CD14-positive monocyte (primary cell): ENCODE measurements at regions not wholly inside any gene's neighbourhood (a gene's known extent, or its start where the extent isn't known, plus 50 kb on each side); places are given as distances from the start of the nearest gene placed in this dataset.

Experiments
- DNase-seq, 3 donors: peaks; one replicate each; pipeline ENCODE4 v3.0.0-alpha.2; 2011 to 2022
- H2AFZ ChIP-seq: 2 replicates; pipeline ENCODE4 v1.6.0; 2012; ENCODE audit warnings: mild to moderate bottlenecking, low read depth, low read length, inconsistent platforms; ENCODE audit not compliant: insufficient read depth, poor library complexity, severe bottlenecking
- H3K27ac ChIP-seq, 2 donors: 1 replicate in 1 of 2; 2 replicates in 1 of 2; pipeline ENCODE4 v1.5.1; 2012 to 2013; ENCODE audit warnings: low read length in 2 of 2, control low read depth in 1 of 2, inconsistent platforms in 1 of 2, low read depth in 1 of 2, mild to moderate bottlenecking in 1 of 2
- H3K27me3 ChIP-seq, 2 donors: one replicate each; pipeline versions ENCODE4 v1.6.0 to v1.6.1; 2011 to 2013; ENCODE audit warnings: low read length in 2 of 2; ENCODE audit not compliant: control insufficient read depth in 2 of 2, insufficient read depth in 2 of 2
- H3K36me3 ChIP-seq, 2 donors: replicated peaks in 1 of 2; 1 replicate in 1 of 2; 2 replicates in 1 of 2; pipeline versions ENCODE4 v1.5.1 to v1.6.1; 2012 to 2013; ENCODE audit warnings: low read length in 2 of 2, control low read depth in 1 of 2, inconsistent platforms in 1 of 2, mild to moderate bottlenecking in 1 of 2; ENCODE audit not compliant: insufficient read depth in 2 of 2, control insufficient read depth in 1 of 2
- H3K4me1 ChIP-seq, 2 donors: 1 replicate in 1 of 2; 2 replicates in 1 of 2; pipeline versions ENCODE4 v1.5.1 to v1.6.1; 2012 to 2013; ENCODE audit warnings: low read length in 2 of 2, control low read depth in 1 of 2, inconsistent platforms in 1 of 2, mild to moderate bottlenecking in 1 of 2, moderate library complexity in 1 of 2; ENCODE audit not compliant: insufficient read depth in 2 of 2, control insufficient read depth in 1 of 2
- H3K4me2 ChIP-seq: replicated peaks from 2 replicates; pipeline ENCODE3; 2012; ENCODE audit warnings: low read length, moderate library complexity, mild to moderate bottlenecking; ENCODE audit not compliant: poor library complexity, severe bottlenecking; ENCODE audit errors: extremely low read depth
- H3K4me3 ChIP-seq, 3 experiments: fragments of 200-600 bp in 1 of 3; sonication (generic) in 1 of 3; replicated peaks in 1 of 3; 1 replicate in 2 of 3; 2 replicates in 1 of 3; pipeline ENCODE4 v1.5.1; 2011 to 2013; ENCODE audit warnings: low read length in 3 of 3, mild to moderate bottlenecking in 3 of 3, control low read depth in 2 of 3, low read depth in 2 of 3, inconsistent platforms in 1 of 3, moderate library complexity in 1 of 3
- H3K79me2 ChIP-seq: 2 replicates; pipeline ENCODE4 v1.6.0; 2012; ENCODE audit warnings: mild to moderate bottlenecking, control low read depth, inconsistent platforms, low read length, moderate library complexity; ENCODE audit not compliant: insufficient read depth
- H3K9ac ChIP-seq: 2 replicates; pipeline ENCODE4 v1.6.0; 2017; ENCODE audit warnings: low read length, mild to moderate bottlenecking; ENCODE audit not compliant: insufficient read depth, poor library complexity, severe bottlenecking
- H3K9me3 ChIP-seq, 2 donors: replicated peaks in 1 of 2; 1 replicate in 1 of 2; 2 replicates in 1 of 2; pipeline versions ENCODE4 v1.5.1 to v1.6.1; 2012 to 2013; ENCODE audit warnings: low read length in 2 of 2, control low read depth in 1 of 2; ENCODE audit not compliant: control insufficient read depth in 1 of 2, insufficient read depth in 1 of 2
- H4K20me1 ChIP-seq: 2 replicates; pipeline ENCODE4 v1.6.0; 2012; ENCODE audit warnings: mild to moderate bottlenecking, low read length, control low read depth, moderate library complexity; ENCODE audit not compliant: insufficient read depth
- H3K27ac Mint-ChIP-seq, 7 donors: one replicate each; pipeline ENCODE4 v1.8.0; 2020; ENCODE audit warnings: mild to moderate bottlenecking in 7 of 7, mixed read lengths in 7 of 7, moderate library complexity in 6 of 7, inconsistent platforms in 2 of 7
- H3K27me3 Mint-ChIP-seq, 3 donors: one replicate each; pipeline ENCODE4 v1.8.0; 2021 to 2022; ENCODE audit warnings: low read depth in 3 of 3, mild to moderate bottlenecking in 3 of 3, mixed read lengths in 3 of 3, moderate library complexity in 3 of 3, inconsistent platforms in 1 of 3
- H3K36me3 Mint-ChIP-seq, 2 donors: one replicate each; pipeline ENCODE4 v1.8.0; 2020; ENCODE audit warnings: mixed read lengths in 2 of 2, inconsistent platforms in 1 of 2, mild to moderate bottlenecking in 1 of 2
- H3K4me1 Mint-ChIP-seq: one replicate; pipeline ENCODE4 v1.8.0; 2020; ENCODE audit warnings: mild to moderate bottlenecking, mixed read lengths
- H3K4me3 Mint-ChIP-seq, 2 donors: one replicate each; pipeline ENCODE4 v1.8.0; 2020; ENCODE audit warnings: mild to moderate bottlenecking in 2 of 2, mixed read lengths in 2 of 2, moderate library complexity in 1 of 2
- H3K9me3 Mint-ChIP-seq, 7 donors: one replicate each; pipeline ENCODE4 v1.8.0; 2020 to 2022; ENCODE audit warnings: mixed read lengths in 7 of 7, mild to moderate bottlenecking in 6 of 7, moderate library complexity in 6 of 7, inconsistent platforms in 2 of 7
- WGBS: methylation state at CpG from one replicate; pipeline ENCODE4 v1.1.5; 2013; ENCODE audit warnings: missing lambda C conversion rate; ENCODE audit not compliant: insufficient coverage; 5-methylcytosine and 5-hydroxymethylcytosine counted together
- intact Hi-C, 2 donors: fragments of 100-400 bp; cut with micrococcal nuclease; formaldehyde crosslinking; loops; one replicate each; pipeline versions ENCODE4 v1.15.0 to v1.15.1; 2023
- TF ChIP-seq, protein P1 (sequence below): fragments of 200-600 bp; IDR thresholded peaks from one replicate; pipeline ENCODE4 v1.8.0; 2022; ENCODE audit warnings: antibody characterized with exemption, mild to moderate bottlenecking

DNA sequence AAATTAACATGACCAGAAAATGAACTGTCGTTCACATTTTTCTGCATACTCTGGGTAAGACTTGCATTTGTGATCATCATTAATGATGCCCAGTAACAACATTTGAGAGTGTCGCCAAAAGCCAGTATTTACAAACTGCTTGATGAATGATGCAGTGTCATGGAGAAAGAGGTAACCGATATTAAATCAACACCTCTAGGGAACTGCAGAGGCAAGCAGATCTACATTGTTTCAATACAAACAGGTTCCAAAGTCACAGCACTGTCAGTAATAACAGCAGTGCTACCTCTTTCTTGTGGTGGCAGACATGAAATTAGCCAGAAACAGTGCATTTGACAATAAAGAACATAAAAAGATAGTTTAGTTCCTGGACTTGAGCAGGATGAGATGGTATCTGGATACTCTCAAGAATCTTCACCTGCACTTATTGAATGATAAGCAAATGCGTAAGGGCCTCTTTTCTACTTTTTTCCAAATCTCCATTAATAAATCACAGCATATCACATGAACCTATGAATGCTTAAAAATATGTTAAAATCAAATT is 456.6 kb downstream of the ARHGEF28 start:
- Histone ChIP-seq H3K9ac (no peak overlapping the region), H2AFZ (no peak overlapping the region), H3K4me2 (no peak overlapping the region), H3K27ac (no peak overlapping the region), H3K27me3 (no peaks in the 10 kb centered on the region), H3K79me2 (no peaks in the 10 kb centered on the region), H3K4me3 (no peak overlapping the region), H3K36me3 (no peaks in the 10 kb centered on the region), H4K20me1 (no peaks in the 10 kb centered on the region), H3K4me1 (peaks cover 0 to 3% of the 10 kb centered on the region in 2 donors), H3K9me3 (peaks cover 0 to 4% of the 10 kb centered on the region in 2 donors)
- H3K4me3 Mint-ChIP-seq = no peak overlapping the region
- no peaks in the 10 kb centered on the region for H3K36me3 Mint-ChIP-seq
- TF ChIP-seq, protein P1, sequence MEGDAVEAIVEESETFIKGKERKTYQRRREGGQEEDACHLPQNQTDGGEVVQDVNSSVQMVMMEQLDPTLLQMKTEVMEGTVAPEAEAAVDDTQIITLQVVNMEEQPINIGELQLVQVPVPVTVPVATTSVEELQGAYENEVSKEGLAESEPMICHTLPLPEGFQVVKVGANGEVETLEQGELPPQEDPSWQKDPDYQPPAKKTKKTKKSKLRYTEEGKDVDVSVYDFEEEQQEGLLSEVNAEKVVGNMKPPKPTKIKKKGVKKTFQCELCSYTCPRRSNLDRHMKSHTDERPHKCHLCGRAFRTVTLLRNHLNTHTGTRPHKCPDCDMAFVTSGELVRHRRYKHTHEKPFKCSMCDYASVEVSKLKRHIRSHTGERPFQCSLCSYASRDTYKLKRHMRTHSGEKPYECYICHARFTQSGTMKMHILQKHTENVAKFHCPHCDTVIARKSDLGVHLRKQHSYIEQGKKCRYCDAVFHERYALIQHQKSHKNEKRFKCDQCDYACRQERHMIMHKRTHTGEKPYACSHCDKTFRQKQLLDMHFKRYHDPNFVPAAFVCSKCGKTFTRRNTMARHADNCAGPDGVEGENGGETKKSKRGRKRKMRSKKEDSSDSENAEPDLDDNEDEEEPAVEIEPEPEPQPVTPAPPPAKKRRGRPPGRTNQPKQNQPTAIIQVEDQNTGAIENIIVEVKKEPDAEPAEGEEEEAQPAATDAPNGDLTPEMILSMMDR = no peak
- no peak overlapping the region for H3K27ac Mint-ChIP-seq
- no peak for DNase-seq
- peaks cover 0 to 8% (median 5%) of the 10 kb centered on the region in 7 donors for H3K9me3 Mint-ChIP-seq
- H3K27me3 Mint-ChIP-seq = peaks cover 2 to 5% (median 2%) of the 10 kb centered on the region in 3 donors
- H3K4me1 Mint-ChIP-seq = peaks cover 5% of the 10 kb centered on the region
- intact Hi-C loops = no loop called here
- WGBS = 100% methylated on average over 1 of the region's 4 CpGs

DNA sequence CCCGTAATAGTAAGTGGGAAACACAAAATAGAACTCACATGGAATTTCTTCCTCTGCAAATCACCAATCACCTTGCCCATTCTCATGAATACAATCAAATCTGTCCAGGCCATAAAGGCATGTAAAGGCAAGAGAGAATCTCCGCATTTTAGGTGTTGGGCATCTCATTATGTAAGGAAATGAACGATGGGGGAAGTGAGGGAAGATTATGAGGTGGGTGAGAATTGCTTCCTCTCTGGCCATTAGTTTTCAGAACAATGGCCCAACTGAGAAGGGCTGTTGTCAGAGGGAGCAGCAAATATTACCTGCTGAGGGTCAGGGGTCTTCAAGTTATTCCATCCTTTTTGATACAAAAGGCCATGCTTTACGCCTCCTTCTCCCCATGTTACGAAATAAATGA is 455.1 kb downstream of the ARHGEF28 start:
- intact Hi-C loops = no loop called here
- peaks cover 3 to 15% (median 13%) of the 10 kb centered on the region in 7 donors for H3K9me3 Mint-ChIP-seq
- H3K4me3 Mint-ChIP-seq = no peak overlapping the region
- H3K27ac Mint-ChIP-seq = no peak overlapping the region
- Histone ChIP-seq H3K9ac (no peak overlapping the region), H3K27me3 (no peaks in the 10 kb centered on the region), H3K9me3 (peaks cover 0 to 8% of the 10 kb centered on the region in 2 donors), H3K36me3 (no peaks in the 10 kb centered on the region), H2AFZ (no peak overlapping the region), H3K4me2 (no peak overlapping the region), H3K79me2 (no peaks in the 10 kb centered on the region), H3K27ac (no peak overlapping the region), H4K20me1 (no peaks in the 10 kb centered on the region), H3K4me1 (no peaks in the 10 kb centered on the region), H3K4me3 (no peak overlapping the region)
- WGBS = 83% methylated on average over 1 of the region's 5 CpGs
- H3K27me3 Mint-ChIP-seq = peaks cover 2% of the 10 kb centered on the region in 3 donors
- TF ChIP-seq, protein P1 = no peak
- H3K36me3 Mint-ChIP-seq = no peaks in the 10 kb centered on the region
- peaks cover 2% of the 10 kb centered on the region for H3K4me1 Mint-ChIP-seq
- no peak for DNase-seq
